DOHH2 (cell line): ENCODE measurements at regions not wholly inside any gene's neighbourhood (a gene's known extent, or its start where the extent isn't known, plus 50 kb on each side); places are given as distances from the start of the nearest gene placed in this dataset.

Experiments
- H3F3A ChIP-seq: fragments of 200-600 bp; sonication (generic), shearing (Covaris generic); 2 replicates; pipeline ENCODE4 v1.6.0; 2016; ENCODE audit warnings: antibody characterized with exemption, mild to moderate bottlenecking; ENCODE audit not compliant: control insufficient read depth, insufficient read depth
- H3K27ac ChIP-seq: fragments of 200-600 bp; sonication (generic); 2 replicates; pipeline ENCODE4 v1.5.1; 2014; ENCODE audit warnings: low read depth, mild to moderate bottlenecking, low read length, moderate library complexity
- H3K27me3 ChIP-seq: fragments of 200-600 bp; sonication (generic); 2 replicates; pipeline ENCODE4 v1.6.1; 2014; ENCODE audit warnings: mild to moderate bottlenecking, low read length, mixed read lengths; ENCODE audit not compliant: control insufficient read depth
- H3K36me3 ChIP-seq: fragments of 200-600 bp; sonication (generic); 2 replicates; pipeline ENCODE4 v1.6.1; 2014; ENCODE audit warnings: mild to moderate bottlenecking, low read length, moderate library complexity, mixed read lengths; ENCODE audit not compliant: control insufficient read depth
- H3K4me1 ChIP-seq: fragments of 200-600 bp; sonication (generic); 2 replicates; pipeline ENCODE4 v1.6.1; 2014; ENCODE audit warnings: mild to moderate bottlenecking, low read length, mixed read lengths; ENCODE audit not compliant: control insufficient read depth
- H3K4me2 ChIP-seq: fragments of 200-600 bp; sonication (generic); 2 replicates; pipeline ENCODE4 v1.6.0; 2014; ENCODE audit warnings: mild to moderate bottlenecking, low read length, moderate library complexity
- H3K4me3 ChIP-seq: fragments of 200-600 bp; sonication (generic); 2 replicates; pipeline ENCODE4 v1.5.1; 2014; ENCODE audit warnings: mild to moderate bottlenecking, low read length, mixed read lengths
- H3K79me2 ChIP-seq: fragments of 200-600 bp; sonication (generic); 2 replicates; pipeline ENCODE4 v1.6.1; 2014; ENCODE audit warnings: mild to moderate bottlenecking, low read length, mixed read lengths; ENCODE audit not compliant: control insufficient read depth
- H3K9me2 ChIP-seq: fragments of 200-600 bp; sonication (generic); replicated peaks from 2 replicates; pipeline ENCODE4 v1.6.1; 2014; ENCODE audit warnings: mild to moderate bottlenecking, low read length, mixed read lengths; ENCODE audit not compliant: control insufficient read depth
- H3K9me3 ChIP-seq: fragments of 200-600 bp; sonication (generic); 2 replicates; pipeline ENCODE4 v1.6.1; 2014; ENCODE audit warnings: antibody characterized with exemption, low read length, mixed read lengths; ENCODE audit not compliant: control insufficient read depth, insufficient read depth
- H4K20me1 ChIP-seq: fragments of 200-600 bp; sonication (generic); 2 replicates; pipeline ENCODE4 v1.6.0; 2014; ENCODE audit warnings: low read depth, mild to moderate bottlenecking, antibody characterized with exemption, low read length, moderate library complexity; ENCODE audit not compliant: control insufficient read depth, insufficient read depth
- CTCF ChIP-seq: fragments of 200-600 bp; sonication (generic); IDR thresholded peaks from one replicate; pipeline ENCODE4 v1.5.1; 2014; ENCODE audit warnings: antibody characterized with exemption, mild to moderate bottlenecking, low read depth, low read length; ENCODE audit not compliant: poor library complexity, severe bottlenecking
- EZH2phosphoT487 ChIP-seq: fragments of 200-600 bp; sonication (generic); IDR thresholded peaks from 2 replicates; pipeline ENCODE4 v1.6.1; 2017; ENCODE audit warnings: borderline replicate concordance, mild to moderate bottlenecking, antibody characterized with exemption, low read length, moderate library complexity, mixed read lengths

DNA sequence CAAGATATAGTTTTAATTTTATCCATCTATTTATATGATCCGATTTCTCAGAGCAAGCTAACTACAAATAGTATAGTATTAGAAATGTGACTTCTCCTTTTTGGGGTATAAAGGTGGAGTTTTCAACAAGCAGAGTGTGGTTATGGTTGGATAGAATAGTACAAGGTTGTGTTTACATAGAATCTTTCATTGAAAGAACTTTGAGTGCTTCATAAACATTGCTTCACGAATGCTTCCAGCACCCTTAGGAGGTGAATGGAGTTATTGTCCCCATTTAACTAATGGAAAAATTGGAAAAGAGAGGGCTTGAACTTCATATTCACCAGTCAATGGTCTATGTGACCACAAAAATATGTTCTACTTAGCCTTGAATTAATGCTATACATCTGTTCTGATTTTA is 134.1 kb upstream of the CITED2 start:
- H3K79me2 ChIP-seq: no peaks in the 10 kb centered on the region
- H3K4me2 ChIP-seq: no peak overlapping the region
- H3F3A ChIP-seq: no peaks in the 10 kb centered on the region
- H3K36me3 ChIP-seq: no peaks in the 10 kb centered on the region
- TF ChIP-seq EZH2phosphoT487: no peak
- no peak for TF ChIP-seq CTCF
- H3K27me3 ChIP-seq: no peaks in the 10 kb centered on the region
- H3K27ac ChIP-seq: no peak overlapping the region
- no peak overlapping the region for H3K4me3 ChIP-seq
- H4K20me1 ChIP-seq: no peaks in the 10 kb centered on the region
- H3K9me3 ChIP-seq: no peaks in the 10 kb centered on the region
- H3K9me2 ChIP-seq: no peaks in the 10 kb centered on the region
- H3K4me1 ChIP-seq: no peaks in the 10 kb centered on the region

DNA sequence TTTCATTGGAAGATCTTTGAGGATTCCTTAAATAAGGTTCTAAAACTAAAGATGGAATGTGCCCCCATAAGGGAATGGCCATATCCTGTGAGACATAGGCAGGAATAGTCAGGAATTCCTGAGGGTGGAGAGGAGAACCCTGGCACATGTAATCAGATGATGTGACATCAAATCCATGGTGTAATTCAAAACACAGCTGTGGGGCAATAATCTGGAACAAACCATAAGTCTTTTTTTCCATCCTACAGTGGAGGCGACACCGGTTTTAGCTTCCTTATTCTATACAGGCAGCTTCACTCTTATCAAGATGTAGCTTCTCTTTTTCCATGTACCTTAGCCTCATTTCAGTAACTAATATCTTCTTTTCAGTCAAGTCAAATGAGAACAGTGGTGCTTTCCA is 133.6 kb upstream of the CITED2 start:
- H4K20me1 ChIP-seq: no peaks in the 10 kb centered on the region
- TF ChIP-seq CTCF (no peak), EZH2phosphoT487 (no peak)

GRCh38 chr6:139500977-139501376 is 126.5 kb upstream of the CITED2 start:
- Histone ChIP-seq H3K27ac (no peak overlapping the region), H3K4me3 (no peak overlapping the region), H3F3A (no peaks in the 10 kb centered on the region), H3K36me3 (no peaks in the 10 kb centered on the region), H3K27me3 (0 out of 2 replicates have a peak, but pooled peaks cover 2% of the 10 kb centered on the region), H3K9me3 (no peaks in the 10 kb centered on the region), H4K20me1 (no peaks in the 10 kb centered on the region), H3K79me2 (no peaks in the 10 kb centered on the region), H3K9me2 (no peaks in the 10 kb centered on the region), H3K4me1 (no peaks in the 10 kb centered on the region), H3K4me2 (no peak overlapping the region)
- no peak for TF ChIP-seq CTCF
- no peak for TF ChIP-seq EZH2phosphoT487

More for the DNA sequence above, 133.6 kb upstream of the CITED2 start:
- Histone ChIP-seq H3K4me1 (no peaks in the 10 kb centered on the region), H3F3A (no peaks in the 10 kb centered on the region), H3K36me3 (no peaks in the 10 kb centered on the region), H3K9me3 (no peaks in the 10 kb centered on the region), H3K4me2 (no peak overlapping the region), H3K9me2 (no peaks in the 10 kb centered on the region), H3K79me2 (no peaks in the 10 kb centered on the region), H3K27ac (no peak overlapping the region), H3K27me3 (no peaks in the 10 kb centered on the region), H3K4me3 (no peak overlapping the region)

DNA sequence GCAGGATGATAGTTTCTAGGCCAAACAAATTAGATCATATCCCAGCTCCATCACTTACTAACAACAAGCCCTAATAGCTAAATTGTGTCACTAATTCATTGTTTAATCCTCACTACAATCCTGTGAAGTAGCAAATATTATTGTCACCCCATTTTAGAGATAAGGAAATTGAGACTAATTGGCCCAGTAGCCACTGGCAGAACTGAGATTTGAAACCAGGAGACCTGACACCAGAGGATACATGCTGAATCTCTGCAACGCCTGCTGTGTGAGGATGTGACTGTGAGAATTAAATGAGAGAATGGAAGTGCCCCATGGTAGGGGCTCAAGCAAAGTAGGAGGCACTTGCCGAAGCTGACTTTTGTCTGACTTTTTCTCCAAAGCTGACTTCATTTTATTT is 124.3 kb upstream of the CITED2 start:
- no peaks in the 10 kb centered on the region for H3K9me2 ChIP-seq
- 0 out of 2 replicates have a peak, but pooled peaks cover 2% of the 10 kb centered on the region for H3K27me3 ChIP-seq
- H3F3A ChIP-seq: no peaks in the 10 kb centered on the region
- no peaks in the 10 kb centered on the region for H3K79me2 ChIP-seq
- H3K9me3 ChIP-seq: no peaks in the 10 kb centered on the region
- H3K4me1 ChIP-seq: no peaks in the 10 kb centered on the region
- no peak overlapping the region for H3K4me3 ChIP-seq
- no peak overlapping the region for H3K4me2 ChIP-seq
- no peaks in the 10 kb centered on the region for H4K20me1 ChIP-seq
- no peak overlapping the region for H3K27ac ChIP-seq
- no peaks in the 10 kb centered on the region for H3K36me3 ChIP-seq
- TF ChIP-seq EZH2phosphoT487 (no peak), CTCF (no peak)
